ENCODE measurements at regions not wholly inside any gene's neighbourhood (a gene's known extent, or its start where the extent isn't known, plus 50 kb on each side); places are given as distances from the start of the nearest gene placed in this dataset.

GRCh38 chr3:21062831-21063294 is 688.1 kb downstream of the ZNF385D start:
- H3K9me3 ChIP-seq (ENCODE audit: control insufficient read depth, insufficient read depth, low read length), result peaks cover 3% of the 10 kb centered on the region
- ChIA-PET CTCF (no interaction called here), POLR2A (no interaction called here)
- no peak for DNase-seq (ENCODE audit: low read depth, low spot score)
- H3K27ac ChIP-seq (ENCODE audit: low read depth, low read length), result no peak overlapping the region
- H3K27me3 ChIP-seq (ENCODE audit: control insufficient read depth, insufficient read depth, low read length), result no peaks in the 10 kb centered on the region
- H3K4me3 ChIP-seq (ENCODE audit: low read depth, low read length), result no peak overlapping the region
- no peak for TF ChIP-seq CTCF (IDR thresholded peaks at IDR 0.05; ENCODE audit: low read depth, low read length)

GRCh38 chr3:21059404-21059803 is 691.6 kb downstream of the ZNF385D start:
- no peak for DNase-seq (ENCODE audit: low read depth, low spot score)
- no peak for TF ChIP-seq CTCF (IDR thresholded peaks at IDR 0.05; ENCODE audit: low read depth, low read length)
- CTCF ChIA-PET, result no interaction called here
- Histone ChIP-seq H3K27ac (ENCODE audit: low read depth, low read length) (no peak overlapping the region), H3K4me3 (ENCODE audit: low read depth, low read length) (no peak overlapping the region), H3K27me3 (ENCODE audit: control insufficient read depth, insufficient read depth, low read length) (no peaks in the 10 kb centered on the region), H3K9me3 (ENCODE audit: control insufficient read depth, insufficient read depth, low read length) (no peaks in the 10 kb centered on the region)
- POLR2A ChIA-PET, result no interaction called here

DNA sequence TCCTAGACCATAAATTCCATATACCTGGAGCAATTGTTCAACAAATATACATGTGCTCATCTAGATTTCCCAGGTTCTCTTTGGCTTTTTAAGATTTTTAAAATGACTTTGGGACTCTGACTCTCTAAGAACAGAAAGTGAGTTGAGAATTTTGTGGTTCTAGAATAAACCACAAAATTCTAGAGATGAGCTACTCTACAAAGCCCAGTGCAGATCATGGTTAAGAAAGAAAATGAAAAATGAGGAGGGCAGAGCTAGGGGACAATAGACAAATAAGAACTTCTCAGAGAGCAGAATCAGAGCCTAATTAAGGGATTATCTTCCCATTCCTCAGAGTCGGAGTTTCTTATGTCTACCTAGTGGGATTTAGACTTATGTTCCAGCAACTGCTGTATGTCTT is 694.7 kb downstream of the ZNF385D start:
- POLR2A ChIA-PET, result no interaction called here
- CTCF ChIA-PET, result no interaction called here

DNA sequence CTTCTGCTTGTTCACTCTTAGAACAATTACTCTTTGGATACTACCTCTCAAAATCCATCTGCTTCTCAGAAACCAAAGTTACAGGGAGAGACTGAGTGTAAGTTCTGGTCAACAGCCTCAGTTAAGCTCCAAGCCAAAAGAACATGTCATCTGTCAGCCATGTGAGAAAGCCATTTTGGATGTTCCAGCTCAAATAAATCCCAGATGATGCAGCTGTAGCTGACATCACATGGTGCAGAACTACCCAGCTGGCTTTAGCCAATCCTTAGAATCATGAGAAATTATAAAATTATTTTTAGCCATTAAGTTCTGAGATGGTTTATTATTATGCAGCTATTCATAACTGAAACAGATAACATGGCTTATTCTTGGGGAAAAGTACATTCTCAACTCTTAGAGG is 696.0 kb downstream of the ZNF385D start:
- DNase-seq (ENCODE audit: low read depth, low spot score), result no peak
- no peak overlapping the region for H3K27ac ChIP-seq (ENCODE audit: low read depth, low read length)
- H3K4me3 ChIP-seq (ENCODE audit: low read depth, low read length), result no peak overlapping the region
- ChIA-PET POLR2A (no interaction called here), CTCF (no interaction called here)
- no peaks in the 10 kb centered on the region for H3K27me3 ChIP-seq (ENCODE audit: control insufficient read depth, insufficient read depth, low read length)
- TF ChIP-seq CTCF (IDR thresholded peaks at IDR 0.05; ENCODE audit: low read depth, low read length), result no peak
- H3K9me3 ChIP-seq (ENCODE audit: control insufficient read depth, insufficient read depth, low read length), result no peaks in the 10 kb centered on the region

More for the DNA sequence above, 694.7 kb downstream of the ZNF385D start:
- Histone ChIP-seq H3K27ac (ENCODE audit: low read depth, low read length) (no peak overlapping the region), H3K4me3 (ENCODE audit: low read depth, low read length) (no peak overlapping the region), H3K27me3 (ENCODE audit: control insufficient read depth, insufficient read depth, low read length) (no peaks in the 10 kb centered on the region), H3K9me3 (ENCODE audit: control insufficient read depth, insufficient read depth, low read length) (no peaks in the 10 kb centered on the region)
- no peak for TF ChIP-seq CTCF (IDR thresholded peaks at IDR 0.05; ENCODE audit: low read depth, low read length)
- no peak for DNase-seq (ENCODE audit: low read depth, low spot score)

GRCh38 chr3:21054064-21054463 is 696.9 kb downstream of the ZNF385D start:
- ChIA-PET CTCF (no interaction called here), POLR2A (no interaction called here)
- H3K9me3 ChIP-seq (ENCODE audit: control insufficient read depth, insufficient read depth, low read length), result no peaks in the 10 kb centered on the region
- no peaks in the 10 kb centered on the region for H3K27me3 ChIP-seq (ENCODE audit: control insufficient read depth, insufficient read depth, low read length)
- H3K27ac ChIP-seq (ENCODE audit: low read depth, low read length), result no peak overlapping the region
- no peak for DNase-seq (ENCODE audit: low read depth, low spot score)
- H3K4me3 ChIP-seq (ENCODE audit: low read depth, low read length), result no peak overlapping the region
- TF ChIP-seq CTCF (IDR thresholded peaks at IDR 0.05; ENCODE audit: low read depth, low read length), result no peak

All from AG04450 (cell line).